H1 (cell line): ENCODE measurements at regions not wholly inside any gene's neighbourhood (a gene's known extent, or its start where the extent isn't known, plus 50 kb on each side); places are given as distances from the start of the nearest gene placed in this dataset.
"Not testable (repeated sequence)": the region's sequence is repeated elsewhere in the genome, so short reads cannot be mapped to it uniquely, and the experiment has no call there.

ENCODE experiments used
- CTCF ChIA-PET: fragments of 300-600 bp; sonication (Branson Sonifier 250); formaldehyde crosslinking; loops from one replicate; lab custom pipeline; 2021; ENCODE audit not compliant: partially characterized antibody; lab: Charles Lee
- POLR2A ChIA-PET: fragments of 300-600 bp; sonication (Branson Sonifier 250); formaldehyde crosslinking; loops from one replicate; lab custom pipeline; 2021; ENCODE audit warnings: inconsistent platforms; ENCODE audit not compliant: partially characterized antibody; lab: Charles Lee
- DNase-seq, 2 experiments: peaks; one replicate each; pipeline versions ENCODE4 v3.0.0 to v3.0.0-alpha.2; 2010 to 2022; ENCODE audit warnings: low spot score in 2 of 2, low read depth in 1 of 2, mixed read lengths in 1 of 2
- FAIRE-seq: peaks from 2 replicates; lab custom pipeline; 2011; peaks lifted over from hg19 to GRCh38; lab: Jason Lieb, UNC
- H2AFZ ChIP-seq: 2 replicates; pipeline ENCODE4 v1.8.1; 2012; ENCODE audit warnings: low read length, inconsistent platforms
- H2AK5ac ChIP-seq: 2 replicates; pipeline ENCODE4 v1.6.1; 2013; ENCODE audit warnings: low read depth, low read length
- H2BK120ac ChIP-seq: replicated peaks from 2 replicates; pipeline ENCODE3; 2013; ENCODE audit warnings: low read depth, low read length, inconsistent platforms
- H2BK12ac ChIP-seq: 2 replicates; pipeline ENCODE4 v1.6.1; 2013; ENCODE audit warnings: low read depth, low read length
- H2BK15ac ChIP-seq: 2 replicates; pipeline ENCODE4 v1.6.1; 2013; ENCODE audit warnings: low read length
- H2BK20ac ChIP-seq: 2 replicates; pipeline ENCODE4 v1.6.1; 2013; ENCODE audit warnings: low read length
- H2BK5ac ChIP-seq: 2 replicates; pipeline ENCODE4 v1.6.1; 2013; ENCODE audit warnings: low read depth, low read length
- H3K14ac ChIP-seq: 2 replicates; pipeline ENCODE4 v1.6.1; 2013; ENCODE audit warnings: inconsistent platforms; ENCODE audit not compliant: insufficient read length
- H3K18ac ChIP-seq: 2 replicates; pipeline ENCODE4 v1.6.1; 2013; ENCODE audit warnings: low read length; ENCODE audit errors: extremely low read depth
- H3K23ac ChIP-seq: 2 replicates; pipeline ENCODE4 v1.6.1; 2013; ENCODE audit warnings: inconsistent platforms; ENCODE audit not compliant: insufficient read length
- H3K23me2 ChIP-seq: 2 replicates; pipeline ENCODE4 v1.6.1; 2013; ENCODE audit warnings: low read depth, low read length
- H3K27ac ChIP-seq: 2 replicates; pipeline ENCODE4 v1.6.1; 2011; ENCODE audit warnings: low read depth, low read length, inconsistent platforms
- H3K27me3 ChIP-seq, 4 experiments: replicated peaks in 1 of 4; 1 replicate in 1 of 4; 2 replicates in 3 of 4; pipeline versions ENCODE4 v1.6.1 to v1.8.1; 2011 to 2013; ENCODE audit warnings: low read length in 3 of 4, mild to moderate bottlenecking in 3 of 4, inconsistent platforms in 2 of 4, mixed read lengths in 2 of 4, moderate library complexity in 1 of 4; ENCODE audit not compliant: control insufficient read depth in 3 of 4, insufficient read depth in 3 of 4; ENCODE audit errors: extremely low read depth in 1 of 4
- H3K36me3 ChIP-seq, 4 experiments: 2 replicates each; pipeline versions ENCODE4 v1.6.1 to v1.8.1; 2011 to 2013; ENCODE audit warnings: mild to moderate bottlenecking in 4 of 4, low read length in 3 of 4, moderate library complexity in 2 of 4, control low read depth in 1 of 4, inconsistent platforms in 1 of 4; ENCODE audit not compliant: insufficient read depth in 4 of 4, control insufficient read depth in 2 of 4
- H3K4ac ChIP-seq: replicated peaks from 2 replicates; pipeline ENCODE3; 2013; ENCODE audit warnings: low read length, low read depth, mixed read lengths, inconsistent platforms; ENCODE audit not compliant: insufficient read length
- H3K4me1 ChIP-seq, 4 experiments: replicated peaks in 1 of 4; 1 replicate in 1 of 4; 2 replicates in 3 of 4; pipeline versions ENCODE4 v1.6.1 to v1.8.1; 2011 to 2013; ENCODE audit warnings: low read length in 3 of 4, inconsistent platforms in 2 of 4, mixed read lengths in 1 of 4; ENCODE audit not compliant: insufficient read depth in 4 of 4, control insufficient read depth in 3 of 4
- H3K4me2 ChIP-seq, 2 experiments: 2 replicates each; pipeline versions ENCODE4 v1.6.1 to v1.8.1; 2011 to 2013; ENCODE audit warnings: low read depth in 2 of 2, low read length in 2 of 2, control low read depth in 1 of 2, inconsistent platforms in 1 of 2, mild to moderate bottlenecking in 1 of 2; ENCODE audit not compliant: insufficient read depth in 1 of 2
- H3K4me3 ChIP-seq, 4 experiments: fragments of 200-600, 300-600 bp in 1 of 4; sonication (generic), shearing (Covaris generic), sonication (Bioruptor Twin) in 1 of 4; 2 replicates each; pipeline versions ENCODE4 v1.5.1 to v1.8.1; 2011 to 2016; ENCODE audit warnings: low read length in 4 of 4, low read depth in 3 of 4, control low read depth in 2 of 4, inconsistent platforms in 2 of 4, mild to moderate bottlenecking in 2 of 4, mixed read lengths in 1 of 4, moderate library complexity in 1 of 4; ENCODE audit not compliant: insufficient read depth in 2 of 4; ENCODE audit errors: extremely low read depth in 1 of 4
- H3K56ac ChIP-seq: replicated peaks from 2 replicates; pipeline ENCODE3; 2013; ENCODE audit warnings: low read depth, mild to moderate bottlenecking, mixed read lengths, low read length, inconsistent platforms; ENCODE audit not compliant: insufficient read length
- H3K79me1 ChIP-seq: 2 replicates; pipeline ENCODE4 v1.6.1; 2013; ENCODE audit warnings: low read depth, low read length, control low read depth
- H3K79me2 ChIP-seq, 2 experiments: 2 replicates each; pipeline versions ENCODE4 v1.6.1 to v1.8.1; 2012 to 2013; ENCODE audit warnings: low read length in 2 of 2, mild to moderate bottlenecking in 2 of 2, inconsistent platforms in 1 of 2; ENCODE audit not compliant: insufficient read depth in 2 of 2, control insufficient read depth in 1 of 2
- H3K9ac ChIP-seq, 4 experiments: replicated peaks in 1 of 4; 1 replicate in 1 of 4; 2 replicates in 3 of 4; pipeline versions ENCODE4 v1.6.1 to v1.8.1; 2011 to 2013; ENCODE audit warnings: low read depth in 3 of 4, low read length in 3 of 4, control low read depth in 2 of 4, mild to moderate bottlenecking in 2 of 4, moderate library complexity in 2 of 4, inconsistent platforms in 1 of 4; ENCODE audit errors: extremely low read depth in 1 of 4
- H3K9me3 ChIP-seq, 2 experiments: 2 replicates each; pipeline versions ENCODE4 v1.6.1 to v1.8.1; 2012 to 2013; ENCODE audit warnings: mild to moderate bottlenecking in 2 of 2, moderate library complexity in 2 of 2, control low read depth in 1 of 2, inconsistent platforms in 1 of 2, low read depth in 1 of 2, low read length in 1 of 2, mixed read lengths in 1 of 2; ENCODE audit not compliant: insufficient read depth in 2 of 2
- H4K20me1 ChIP-seq, 2 experiments: replicated peaks in 1 of 2; 2 replicates each; pipeline versions ENCODE3 to v1.8.1; 2011 to 2013; ENCODE audit warnings: inconsistent platforms in 2 of 2, low read length in 2 of 2, mild to moderate bottlenecking in 1 of 2; ENCODE audit not compliant: insufficient read depth in 2 of 2, control insufficient read depth in 1 of 2
- H4K5ac ChIP-seq: 2 replicates; pipeline ENCODE4 v1.6.1; 2013; ENCODE audit warnings: low read length, low read depth, mixed read lengths, inconsistent platforms; ENCODE audit not compliant: insufficient read length
- H4K8ac ChIP-seq: 2 replicates; pipeline ENCODE4 v1.8.0; 2013; ENCODE audit warnings: mild to moderate bottlenecking, moderate library complexity, low read length, inconsistent platforms; ENCODE audit not compliant: insufficient read depth; ENCODE audit errors: extremely low read depth
- H4K91ac ChIP-seq: replicated peaks from 2 replicates; pipeline ENCODE3; 2013; ENCODE audit warnings: low read length, mixed read lengths, inconsistent platforms; ENCODE audit not compliant: insufficient read length
- WGBS, 2 experiments: shearing (Covaris generic) in 1 of 2; methylation state at CpG; one replicate each; pipeline versions ENCODE4 v1.1.6 to v1.1.7; 2013 to 2015; ENCODE audit warnings: low lambda C conversion rate in 2 of 2, mixed read lengths in 2 of 2, inconsistent platforms in 1 of 2, low coverage in 1 of 2, missing lambda C conversion rate in 1 of 2; ENCODE audit not compliant: insufficient replicate concordance in 2 of 2, insufficient coverage in 1 of 2, insufficient read length in 1 of 2; ENCODE audit errors: extremely low coverage in 1 of 2, missing lambda C conversion rate in 1 of 2; 5-methylcytosine and 5-hydroxymethylcytosine counted together

DNA sequence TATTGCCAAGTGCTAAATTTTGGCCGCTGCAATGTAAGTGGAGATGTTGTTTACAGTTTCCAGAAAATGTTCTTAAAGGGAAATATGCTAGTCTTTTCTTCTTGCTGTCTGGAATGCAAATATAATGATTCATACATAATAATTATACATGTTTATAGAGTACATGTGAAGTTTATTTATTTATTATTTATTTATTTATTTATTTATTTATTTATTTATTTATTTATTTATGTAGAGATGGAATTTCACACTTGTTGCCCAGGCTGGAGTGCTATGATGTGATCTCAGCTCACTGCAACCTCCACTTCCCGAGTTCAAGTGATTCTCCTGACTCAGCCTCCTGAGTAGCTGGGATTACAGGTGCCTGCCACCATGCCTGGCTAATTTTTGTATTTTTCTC, 57.5 kb upstream of the INPP4B start:
- H2BK5ac ChIP-seq, H3K27ac ChIP-seq, H4K20me1 ChIP-seq, H3K23me2 ChIP-seq, H2BK120ac ChIP-seq, H2BK15ac ChIP-seq, H2AK5ac ChIP-seq, H2BK20ac ChIP-seq, H3K18ac ChIP-seq, H3K27me3 ChIP-seq, H3K4me1 ChIP-seq, FAIRE-seq, CTCF ChIA-PET, H3K14ac ChIP-seq, POLR2A ChIA-PET, H4K91ac ChIP-seq, H3K36me3 ChIP-seq, H3K4me2 ChIP-seq, H2BK12ac ChIP-seq, H3K9me3 ChIP-seq, H3K4ac ChIP-seq, H3K56ac ChIP-seq, H4K8ac ChIP-seq, DNase-seq, H4K5ac ChIP-seq, H3K23ac ChIP-seq, H3K79me1 ChIP-seq, H3K79me2 ChIP-seq, H3K9ac ChIP-seq, H3K4me3 ChIP-seq, H2AFZ ChIP-seq: not testable (repeated sequence)
- 94% methylated on average over 2 of the region's 2 CpGs; no CpG with 5 or more reads in 1 of the 2 experiments for WGBS, 2 experiments
